Loucy (cell line): ENCODE measurements at regions not wholly inside any gene's neighbourhood (a gene's known extent, or its start where the extent isn't known, plus 50 kb on each side); places are given as distances from the start of the nearest gene placed in this dataset.

Source experiments
- CTCF ChIP-seq: fragments of 200-600 bp; sonication (generic); conservative IDR thresholded peaks from 2 replicates; pipeline ENCODE4 v1.5.1; 2014; ENCODE audit warnings: mild to moderate bottlenecking, antibody characterized with exemption, low read length
- EZH2phosphoT487 ChIP-seq: fragments of 200-600 bp; IDR thresholded peaks from 2 replicates; pipeline ENCODE4 v1.6.1; 2018; ENCODE audit warnings: antibody characterized with exemption, mild to moderate bottlenecking, moderate library complexity, borderline replicate concordance

GRCh38 chr4:71932941-71933340 lies 98.9 kb upstream of the NPFFR2 start:
- TF ChIP-seq CTCF (no peak), EZH2phosphoT487 (no peak)
